NCI-H2227 (cell line): ENCODE measurements at regions not wholly inside any gene's neighbourhood (a gene's known extent, or its start where the extent isn't known, plus 50 kb on each side); places are given as distances from the start of the nearest gene placed in this dataset.

ENCODE experiments used
- DNase-seq: peaks from one replicate; lab custom pipeline; 2025; ENCODE audit not compliant: unreplicated experiment; lab: John Stamatoyannopoulos, UW

DNA sequence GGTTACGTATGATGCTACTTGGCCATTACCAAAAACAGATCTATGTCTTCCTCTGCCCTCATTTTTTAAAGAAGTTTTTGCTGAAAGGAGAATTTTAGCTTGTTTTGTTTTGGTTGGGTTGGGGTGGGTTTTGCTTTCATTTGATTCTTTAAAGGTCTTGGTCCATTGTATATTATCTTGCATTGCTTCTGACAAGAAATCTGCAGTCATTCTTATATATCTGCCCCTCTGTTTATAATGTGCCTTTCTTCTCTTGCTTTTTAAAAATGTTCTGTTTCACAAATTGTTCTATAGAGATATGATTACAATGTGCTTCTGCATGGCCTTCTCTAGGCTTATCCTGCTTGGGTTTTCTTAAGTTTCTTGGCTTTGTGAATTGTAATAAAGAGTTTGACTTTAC is 660.6 kb downstream of the RNF144A start:
- DNase-seq = no peak

DNA sequence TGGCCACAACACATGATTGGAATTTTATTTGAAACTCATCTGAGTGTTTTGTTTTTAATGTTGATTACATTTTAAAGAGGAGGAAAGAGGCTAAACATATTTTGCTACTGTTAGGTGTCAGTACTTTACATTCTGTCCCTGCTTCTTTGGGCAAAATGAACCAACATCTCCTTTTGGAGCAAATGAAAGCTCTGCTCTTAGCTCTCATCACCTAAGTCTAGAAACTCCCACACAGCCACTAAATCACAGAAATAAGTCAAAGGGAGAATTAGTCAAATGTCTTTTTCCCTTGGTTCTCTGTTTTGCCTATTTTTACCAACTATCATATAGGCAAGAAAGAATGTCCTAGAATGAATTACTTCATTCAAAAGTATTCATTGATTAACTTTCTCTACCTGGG is 666.8 kb downstream of the RNF144A start:
- no peak for DNase-seq

GRCh38 chr2:7586898-7587297 is 669.7 kb downstream of the RNF144A start:
- no peak for DNase-seq

GRCh38 chr2:7588295-7588694 is 671.1 kb downstream of the RNF144A start:
- DNase-seq = no peak

DNA sequence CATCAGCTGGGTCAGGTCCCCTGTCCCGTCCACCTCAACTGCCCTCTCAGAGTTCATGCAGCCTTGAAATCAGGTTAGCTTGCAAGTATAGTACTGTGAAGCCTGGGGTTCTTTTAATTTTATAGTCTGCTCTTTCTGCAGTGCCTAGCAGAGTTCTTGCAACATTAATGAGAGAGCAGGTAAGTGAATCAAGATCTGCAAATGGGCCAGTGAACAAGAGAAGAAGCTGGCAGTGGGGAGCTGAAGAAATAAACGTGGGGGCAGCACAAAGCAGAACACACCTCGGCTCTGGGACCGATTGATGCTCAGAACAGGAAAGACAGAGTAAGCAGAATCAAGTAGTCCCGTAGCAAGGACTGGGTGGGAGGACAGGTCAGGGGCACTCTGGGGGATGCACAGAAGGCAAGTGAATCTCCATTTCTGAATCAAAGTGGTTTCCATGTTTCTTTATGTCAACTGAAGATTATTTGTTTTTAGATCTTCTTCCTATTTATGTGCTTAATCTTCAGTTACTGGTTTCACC is 675.5 kb downstream of the RNF144A start:
- no peak for DNase-seq

GRCh38 chr2:7593360-7593759 is 676.1 kb downstream of the RNF144A start:
- no peak for DNase-seq

DNA sequence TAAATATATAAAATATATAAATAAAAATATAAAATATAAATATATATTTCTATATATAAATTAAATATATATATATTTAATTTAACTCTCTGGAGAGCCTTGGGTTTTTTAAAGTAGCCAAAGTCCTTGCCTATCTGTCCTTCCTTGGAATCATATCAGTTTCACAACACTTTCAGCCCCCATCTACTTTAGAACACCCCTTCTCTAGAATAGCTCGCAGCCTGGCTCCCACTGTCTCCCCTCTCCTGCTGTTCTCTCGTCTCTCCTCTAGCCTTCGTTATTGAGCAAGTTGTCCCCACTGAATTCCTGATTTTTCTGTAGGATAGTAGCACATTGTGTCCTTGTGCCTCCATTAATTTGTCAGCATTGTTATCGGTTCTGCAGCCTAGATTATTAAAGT is 677.0 kb downstream of the RNF144A start:
- DNase-seq = no peak

DNA sequence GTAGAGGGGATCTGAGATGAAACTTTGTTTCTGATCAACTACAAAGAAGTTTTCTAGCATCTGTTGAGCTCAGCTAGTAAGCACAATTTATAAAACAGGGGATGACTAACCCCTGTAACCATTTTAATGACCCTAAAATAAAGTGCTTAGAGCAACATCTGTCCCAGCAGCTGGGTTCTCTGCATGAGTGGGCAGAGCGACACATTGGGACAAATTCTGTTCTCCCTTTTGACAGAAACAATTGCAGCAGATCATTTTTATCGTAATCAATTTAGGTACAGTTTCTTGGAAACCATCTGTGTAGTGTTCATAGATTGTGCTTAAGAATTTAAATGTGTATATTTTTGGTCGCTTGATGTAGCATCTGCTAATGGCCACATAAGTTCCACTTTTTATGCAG is 678.0 kb downstream of the RNF144A start:
- no peak for DNase-seq

GRCh38 chr2:7598402-7598801 is 681.2 kb downstream of the RNF144A start:
- no peak for DNase-seq

DNA sequence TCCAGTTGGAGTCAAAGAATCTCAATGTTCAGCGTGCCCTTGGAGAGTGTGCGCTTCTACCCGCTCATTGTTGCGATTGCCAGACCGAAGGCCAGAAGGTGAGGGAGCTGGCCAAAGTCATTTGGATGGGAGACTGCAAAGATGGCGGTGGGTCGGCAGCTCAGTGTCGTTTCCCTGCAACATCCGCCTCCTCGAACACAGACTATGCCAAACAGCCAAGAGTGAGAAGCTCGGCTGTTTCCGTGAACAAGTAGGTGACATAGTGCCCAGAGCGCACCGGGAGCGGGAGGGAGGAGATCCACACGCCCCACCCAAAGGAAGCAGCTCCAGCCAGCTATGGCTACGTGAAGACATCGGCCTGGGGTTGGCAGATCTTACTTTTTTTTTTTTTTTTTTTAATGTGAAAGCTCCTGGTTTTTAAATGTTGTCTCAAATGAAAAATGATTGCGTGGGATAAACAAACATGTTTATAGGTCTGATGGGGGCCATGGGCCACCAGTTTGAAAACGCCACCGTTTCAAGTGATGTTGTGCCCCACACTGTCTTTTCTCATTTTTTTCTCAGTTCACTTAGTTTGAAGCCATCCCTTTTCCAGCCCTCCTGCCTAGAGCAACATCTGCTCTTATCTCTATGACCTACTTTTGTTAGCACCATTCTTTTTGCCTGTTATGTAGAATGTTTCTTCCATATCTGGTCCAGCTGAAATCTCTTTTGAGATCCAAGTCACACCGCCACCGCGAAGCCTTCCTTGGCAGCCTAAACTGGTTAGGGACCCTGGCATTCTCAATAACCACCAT is 682.4 kb downstream of the RNF144A start:
- no peak for DNase-seq

DNA sequence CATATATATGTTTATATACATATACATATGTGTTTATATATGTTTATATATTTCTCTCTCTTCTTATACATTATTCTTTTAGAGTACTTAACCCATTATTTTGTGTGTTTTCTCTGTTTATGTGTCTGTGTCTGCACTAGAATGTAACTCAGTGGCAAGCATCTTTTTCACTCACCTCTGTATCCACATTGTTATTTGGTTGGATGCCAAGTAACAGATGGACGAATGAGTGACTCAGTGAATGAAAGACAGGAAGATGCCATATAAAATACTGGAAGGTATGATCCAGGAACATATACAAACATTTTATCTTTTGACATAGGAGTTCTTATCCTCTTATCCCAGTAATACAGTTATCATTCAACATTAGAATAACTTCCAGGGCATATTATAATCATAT is 684.8 kb downstream of the RNF144A start:
- DNase-seq = no peak

GRCh38 chr2:7604456-7604855 is 687.2 kb downstream of the RNF144A start:
- no peak for DNase-seq

GRCh38 chr2:7607441-7608173 is 690.4 kb downstream of the RNF144A start:
- no peak for DNase-seq

- no peak for DNase-seq
Observed at GRCh38 chr2:7609556-7609955, 692.3 kb downstream of the RNF144A start.

DNA sequence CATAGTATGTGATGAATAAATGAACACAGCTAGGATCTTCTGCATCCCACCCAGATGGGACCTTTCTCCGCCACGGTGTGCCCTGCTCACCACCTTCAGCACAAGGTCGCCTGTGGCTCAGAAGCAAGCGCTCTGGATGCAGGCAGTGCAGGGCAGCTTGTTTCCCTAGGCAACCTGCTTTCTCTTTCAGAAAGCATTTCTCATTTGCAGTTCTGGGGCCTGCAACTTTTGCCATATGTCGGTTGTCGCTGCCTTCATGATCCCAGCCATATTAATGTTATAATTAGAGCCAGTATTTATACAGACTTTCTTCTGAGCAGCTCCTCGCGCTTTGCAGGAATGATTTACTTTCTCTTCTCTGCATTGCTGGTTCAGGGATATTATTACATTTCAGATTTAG is 692.8 kb downstream of the RNF144A start:
- DNase-seq = no peak

DNA sequence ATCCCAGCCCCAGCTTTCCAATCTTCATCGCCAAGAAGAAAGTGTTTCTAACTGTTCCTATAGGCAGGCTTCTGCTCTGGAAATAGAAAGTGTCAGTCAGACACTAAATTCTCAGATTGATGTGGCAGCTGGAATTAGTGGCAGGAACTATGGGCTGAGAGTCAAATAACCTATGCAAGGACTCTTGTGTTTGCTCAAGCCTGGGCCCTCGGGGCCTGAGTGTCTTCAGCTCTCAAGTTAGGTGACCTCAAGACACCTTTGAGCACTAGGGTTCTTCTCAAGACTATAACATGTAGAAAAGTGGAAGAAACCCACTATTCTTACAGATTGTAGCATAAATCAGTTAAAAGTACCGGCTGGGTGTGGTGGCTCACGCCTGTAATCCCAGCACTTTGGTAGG is 694.5 kb downstream of the RNF144A start:
- DNase-seq = no peak

GRCh38 chr2:7612969-7613368 is 695.8 kb downstream of the RNF144A start:
- DNase-seq = no peak

DNA sequence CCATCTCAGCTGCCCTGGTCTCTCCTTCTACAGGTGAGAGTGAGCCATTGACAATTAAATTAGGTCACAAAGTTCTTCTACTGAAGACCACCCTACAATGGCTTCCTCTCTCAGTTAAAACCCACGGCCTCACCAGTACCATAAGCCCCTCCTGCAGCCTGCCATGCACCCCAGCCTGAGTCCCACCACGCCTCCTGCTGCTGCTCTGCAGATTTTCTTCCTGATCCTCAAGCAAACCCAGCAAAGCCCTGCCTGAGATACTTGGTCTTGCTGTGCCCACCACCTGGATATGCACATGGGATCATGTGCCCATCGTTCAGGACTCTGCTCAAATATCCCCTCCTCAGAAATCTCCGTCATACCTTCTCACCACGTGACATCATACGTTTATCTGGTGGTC is 696.6 kb downstream of the RNF144A start:
- no peak for DNase-seq

DNA sequence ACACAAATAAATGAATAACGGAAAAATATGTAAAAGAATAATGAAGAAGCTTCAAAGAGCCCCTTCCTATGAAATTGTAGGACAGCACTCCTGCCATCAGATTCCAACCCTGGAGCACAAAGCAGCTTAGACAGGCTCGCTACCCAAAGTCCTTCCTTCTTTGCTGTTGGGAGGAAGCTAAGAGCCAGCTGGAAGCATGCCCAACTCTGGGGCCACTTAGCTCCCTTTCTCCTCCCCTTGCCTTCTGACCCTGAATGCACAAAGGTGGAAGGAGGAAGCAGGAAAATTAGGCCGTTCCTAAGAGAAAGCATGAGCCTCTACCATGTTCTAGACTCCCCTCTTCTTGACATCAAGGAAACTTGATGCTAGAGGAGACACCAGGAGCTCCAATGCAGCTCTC is 700.8 kb downstream of the RNF144A start:
- no peak for DNase-seq

DNA sequence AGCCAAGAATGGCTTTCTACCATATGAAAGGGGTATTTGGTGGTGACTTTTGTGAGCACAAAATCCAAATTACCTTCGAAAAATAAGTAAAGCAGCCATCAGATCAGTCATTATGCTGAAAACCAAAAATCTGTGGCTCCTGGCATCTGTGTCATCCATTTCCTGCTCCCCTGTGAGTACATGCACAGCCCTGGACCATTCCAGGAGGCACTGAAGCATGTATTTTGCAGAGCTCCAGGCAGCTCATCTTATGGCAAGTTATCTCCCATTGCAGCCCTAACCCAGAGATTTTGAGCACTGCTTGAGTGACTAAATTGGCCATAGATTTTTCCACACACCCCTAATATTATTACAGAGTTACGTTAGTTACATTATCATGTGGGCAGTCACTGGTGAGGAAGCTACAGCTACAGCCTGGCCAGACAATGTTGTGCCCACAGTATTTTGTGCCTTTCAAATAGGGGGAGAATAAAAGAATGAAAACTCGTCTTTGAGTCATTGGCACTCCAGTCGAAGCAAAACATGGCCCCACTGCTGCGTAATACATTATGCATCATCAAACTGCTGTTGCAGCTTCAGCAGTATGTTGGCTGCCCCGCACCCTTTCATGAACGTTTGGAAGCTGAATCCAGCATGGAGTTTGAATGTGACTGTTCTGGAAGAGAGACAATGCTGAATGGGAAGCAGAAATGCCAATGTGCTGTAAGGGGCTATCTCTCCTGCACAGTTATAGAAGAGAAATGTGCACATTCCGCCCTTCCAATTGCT is 702.2 kb downstream of the RNF144A start:
- DNase-seq = no peak

- no peak for DNase-seq
Observed at GRCh38 chr2:7620255-7620654, 703.0 kb downstream of the RNF144A start.
